Fibroblast of lung (primary cell): ENCODE measurements at regions not wholly inside any gene's neighbourhood (a gene's known extent, or its start where the extent isn't known, plus 50 kb on each side); places are given as distances from the start of the nearest gene placed in this dataset.
"Not testable (repeated sequence)": the region's sequence is repeated elsewhere in the genome, so short reads cannot be mapped to it uniquely, and the experiment has no call there.

Experiments used
- DNase-seq, 2 donors: peaks; one replicate each; pipeline versions ENCODE4 v3.0.0 to v3.0.0-alpha.2; 2010; ENCODE audit warnings: low read depth in 2 of 2
- H2AFZ ChIP-seq: 2 replicates; pipeline ENCODE4 v1.5.1; 2012; ENCODE audit warnings: low read length, control low read depth, inconsistent platforms
- H3K27ac ChIP-seq: 2 replicates; pipeline ENCODE4 v1.5.1; 2011; ENCODE audit warnings: low read length, control low read depth; ENCODE audit not compliant: insufficient read depth
- H3K27me3 ChIP-seq: 2 replicates; pipeline ENCODE4 v1.5.1; 2011; ENCODE audit warnings: mild to moderate bottlenecking, low read length; ENCODE audit not compliant: control insufficient read depth, insufficient read depth
- H3K36me3 ChIP-seq: 2 replicates; pipeline ENCODE4 v1.5.1; 2011; ENCODE audit warnings: low read length; ENCODE audit not compliant: control insufficient read depth, insufficient read depth
- H3K4me1 ChIP-seq: 2 replicates; pipeline ENCODE4 v1.5.1; 2011; ENCODE audit warnings: low read length; ENCODE audit not compliant: control insufficient read depth, insufficient read depth; ENCODE audit errors: extremely low read depth
- H3K4me2 ChIP-seq: 2 replicates; pipeline ENCODE4 v1.5.1; 2011; ENCODE audit warnings: low read length, control low read depth; ENCODE audit not compliant: insufficient read depth; ENCODE audit errors: extremely low read depth
- H3K4me3 ChIP-seq, 4 experiments: fragments of 200-600 bp in 1 of 4; sonication (generic) in 1 of 4; replicated peaks in 1 of 4; 2 replicates each; pipeline ENCODE4 v1.5.1; 2011 to 2016; ENCODE audit warnings: low read length in 4 of 4, low read depth in 3 of 4, mild to moderate bottlenecking in 3 of 4, control low read depth in 2 of 4, inconsistent platforms in 1 of 4, mixed read lengths in 1 of 4; ENCODE audit not compliant: insufficient read depth in 1 of 4; ENCODE audit errors: control extremely low read depth in 1 of 4
- H3K79me2 ChIP-seq: 2 replicates; pipeline ENCODE4 v1.5.1; 2012; ENCODE audit warnings: mild to moderate bottlenecking, low read length, inconsistent platforms; ENCODE audit not compliant: control insufficient read depth, insufficient read depth
- H3K9ac ChIP-seq: 2 replicates; pipeline ENCODE4 v1.5.1; 2011; ENCODE audit warnings: mild to moderate bottlenecking, low read length, control low read depth; ENCODE audit not compliant: insufficient read depth
- H3K9me3 ChIP-seq: 2 replicates; pipeline ENCODE4 v1.5.1; 2012; ENCODE audit warnings: low read depth, low read length; ENCODE audit not compliant: control insufficient read depth, insufficient read depth
- H4K20me1 ChIP-seq: 2 replicates; pipeline ENCODE4 v1.5.1; 2011; ENCODE audit warnings: low read length; ENCODE audit not compliant: control insufficient read depth, insufficient read depth; ENCODE audit errors: extremely low read depth
- EZH2 ChIP-seq: IDR thresholded peaks from 2 replicates; pipeline ENCODE4 v1.5.1; 2012; ENCODE audit warnings: low read length, control low read depth, mild to moderate bottlenecking; ENCODE audit errors: missing control alignments
- TF ChIP-seq, protein P1 (sequence below), 2 donors: IDR thresholded peaks in 1 of 2; conservative IDR thresholded peaks in 1 of 2; 1 replicate in 1 of 2; 2 replicates in 1 of 2; pipeline ENCODE4 v1.5.1; 2011 to 2012; ENCODE audit warnings: low read length in 2 of 2, control low read depth in 1 of 2, inconsistent platforms in 1 of 2, low read depth in 1 of 2, mild to moderate bottlenecking in 1 of 2

- no peak overlapping the region for H3K9ac ChIP-seq
- no peak overlapping the region for H2AFZ ChIP-seq
- no peak overlapping the region for H3K27ac ChIP-seq
- H3K4me1 ChIP-seq, result no peaks in the 10 kb centered on the region
- DNase-seq, result no peak
- no peaks in the 10 kb centered on the region for H3K36me3 ChIP-seq
- H3K4me3 ChIP-seq, result no peak overlapping the region
- H3K27me3 ChIP-seq, result no peaks in the 10 kb centered on the region
- no peaks in the 10 kb centered on the region for H4K20me1 ChIP-seq
- H3K79me2 ChIP-seq, result no peaks in the 10 kb centered on the region
- TF ChIP-seq EZH2, result no peak
- TF ChIP-seq, protein P1, sequence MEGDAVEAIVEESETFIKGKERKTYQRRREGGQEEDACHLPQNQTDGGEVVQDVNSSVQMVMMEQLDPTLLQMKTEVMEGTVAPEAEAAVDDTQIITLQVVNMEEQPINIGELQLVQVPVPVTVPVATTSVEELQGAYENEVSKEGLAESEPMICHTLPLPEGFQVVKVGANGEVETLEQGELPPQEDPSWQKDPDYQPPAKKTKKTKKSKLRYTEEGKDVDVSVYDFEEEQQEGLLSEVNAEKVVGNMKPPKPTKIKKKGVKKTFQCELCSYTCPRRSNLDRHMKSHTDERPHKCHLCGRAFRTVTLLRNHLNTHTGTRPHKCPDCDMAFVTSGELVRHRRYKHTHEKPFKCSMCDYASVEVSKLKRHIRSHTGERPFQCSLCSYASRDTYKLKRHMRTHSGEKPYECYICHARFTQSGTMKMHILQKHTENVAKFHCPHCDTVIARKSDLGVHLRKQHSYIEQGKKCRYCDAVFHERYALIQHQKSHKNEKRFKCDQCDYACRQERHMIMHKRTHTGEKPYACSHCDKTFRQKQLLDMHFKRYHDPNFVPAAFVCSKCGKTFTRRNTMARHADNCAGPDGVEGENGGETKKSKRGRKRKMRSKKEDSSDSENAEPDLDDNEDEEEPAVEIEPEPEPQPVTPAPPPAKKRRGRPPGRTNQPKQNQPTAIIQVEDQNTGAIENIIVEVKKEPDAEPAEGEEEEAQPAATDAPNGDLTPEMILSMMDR (conservative IDR thresholded peaks at IDR 0.05 in 1 of 2, IDR thresholded peaks at IDR 0.05 in 1 of 2; ENCODE audit: low read depth in 1 of 2, low read length in 2 of 2), result no peak
- H3K4me2 ChIP-seq, result no peak overlapping the region
- no peaks in the 10 kb centered on the region for H3K9me3 ChIP-seq
Observed at GRCh38 chr5:104452550-104452949, 890.0 kb upstream of the NUDT12 start.

GRCh38 chr5:104451911-104452310 is 889.3 kb upstream of the NUDT12 start:
- H3K4me3 ChIP-seq, H3K79me2 ChIP-seq, H3K4me1 ChIP-seq, H2AFZ ChIP-seq, DNase-seq, H4K20me1 ChIP-seq, H3K9ac ChIP-seq, H3K4me2 ChIP-seq, H3K9me3 ChIP-seq, H3K27ac ChIP-seq, H3K27me3 ChIP-seq, H3K36me3 ChIP-seq: not testable (repeated sequence)

- Histone ChIP-seq H3K27me3 (no peaks in the 10 kb centered on the region), H3K79me2 (no peaks in the 10 kb centered on the region), H3K9me3 (no peaks in the 10 kb centered on the region), H3K4me1 (no peaks in the 10 kb centered on the region), H4K20me1 (no peaks in the 10 kb centered on the region), H2AFZ (no peak overlapping the region), H3K27ac (no peak overlapping the region), H3K4me3 (no peak overlapping the region), H3K9ac (no peak overlapping the region), H3K4me2 (no peak overlapping the region), H3K36me3 (no peaks in the 10 kb centered on the region)
- no peak for DNase-seq
- no peak for TF ChIP-seq EZH2
- TF ChIP-seq, protein P1 (conservative IDR thresholded peaks at IDR 0.05 in 1 of 2, IDR thresholded peaks at IDR 0.05 in 1 of 2; ENCODE audit: low read depth in 1 of 2, low read length in 2 of 2), result no peak
Observed at GRCh38 chr5:104444656-104445055, 882.1 kb upstream of the NUDT12 start.
